HFFc6 (cell line): ENCODE measurements at regions not wholly inside any gene's neighbourhood (a gene's known extent, or its start where the extent isn't known, plus 50 kb on each side); places are given as distances from the start of the nearest gene placed in this dataset.

Experiments used
- DNase-seq: peaks from one replicate; pipeline ENCODE4 v3.0.0-alpha.2; 2018
- H3K27ac Mint-ChIP-seq: 2 replicates; pipeline ENCODE4 v1.8.0; 2020; ENCODE audit warnings: mild to moderate bottlenecking, mixed read lengths
- H3K27me3 Mint-ChIP-seq: 2 replicates; pipeline ENCODE4 v1.8.0; 2021; ENCODE audit warnings: mild to moderate bottlenecking, moderate library complexity, mixed read lengths; ENCODE audit not compliant: insufficient read depth
- H3K36me3 Mint-ChIP-seq: 2 replicates; pipeline ENCODE4 v1.8.0; 2021; ENCODE audit warnings: low read depth, mixed read lengths
- H3K4me1 Mint-ChIP-seq: 2 replicates; pipeline ENCODE4 v1.8.0; 2020; ENCODE audit warnings: low read depth, mixed read lengths
- H3K4me3 Mint-ChIP-seq: 2 replicates; pipeline ENCODE4 v1.8.0; 2020; ENCODE audit warnings: mild to moderate bottlenecking, moderate library complexity, mixed read lengths
- H3K9me3 Mint-ChIP-seq: 2 replicates; pipeline ENCODE4 v1.8.0; 2020; ENCODE audit warnings: mild to moderate bottlenecking, mixed read lengths
- CTCF ChIP-seq: fragments of 200-600 bp; sonication (generic); IDR thresholded peaks from 2 replicates; pipeline ENCODE4 v1.5.0; 2021; ENCODE audit warnings: antibody characterized with exemption, mild to moderate bottlenecking

DNA sequence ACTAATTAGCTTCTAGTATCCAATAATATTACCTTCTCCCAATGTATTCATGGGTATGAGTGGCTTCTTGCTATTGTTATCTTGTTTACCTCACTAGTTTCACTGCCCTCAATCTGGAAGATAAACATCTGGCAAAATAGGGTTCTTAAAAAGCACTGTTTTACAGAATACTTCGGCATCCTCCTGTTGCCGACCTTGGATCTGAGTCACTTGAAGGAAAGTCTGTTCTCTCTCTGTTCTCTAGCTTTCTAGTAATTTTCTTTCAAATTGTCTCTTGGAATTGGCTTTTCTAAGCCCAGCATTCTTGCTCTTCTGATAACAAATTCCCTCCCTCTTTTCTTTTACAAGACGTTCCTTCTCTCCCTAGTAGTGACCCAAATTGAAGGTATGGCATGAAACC lies 189.5 kb downstream of the KITLG start:
- Mint-ChIP-seq H3K4me1 (peaks cover 57% of the 10 kb centered on the region), H3K27ac (peak overlapping the region; percentile 59), H3K27me3 (no peaks in the 10 kb centered on the region), H3K9me3 (peaks cover 10% of the 10 kb centered on the region; the same call in 1 of the 2 replicates), H3K36me3 (peaks cover 39% of the 10 kb centered on the region), H3K4me3 (peak overlapping the region; percentile 49; the same call in 1 of the 2 replicates)
- no peak for TF ChIP-seq CTCF
- no peak for DNase-seq

DNA sequence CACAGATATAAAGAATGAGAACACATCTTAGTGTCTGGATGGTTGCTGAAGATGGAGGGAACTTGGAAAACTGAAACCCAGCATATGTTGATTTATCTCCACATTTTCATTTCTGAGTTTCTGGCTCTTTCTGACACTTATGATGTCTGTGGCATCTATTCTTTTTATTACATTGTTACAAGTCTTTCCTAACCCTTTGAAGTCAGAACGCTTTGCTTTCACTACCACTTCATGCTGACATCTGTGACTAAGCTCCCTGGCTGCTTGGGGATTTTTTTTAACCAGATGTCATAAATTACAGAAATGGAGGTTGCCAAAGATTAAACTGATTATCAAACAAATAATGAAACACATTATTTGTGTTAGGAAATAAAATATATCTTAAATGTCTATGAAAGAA lies 188.7 kb downstream of the KITLG start:
- Mint-ChIP-seq H3K27me3 (no peaks in the 10 kb centered on the region), H3K4me1 (peaks cover 64% of the 10 kb centered on the region), H3K36me3 (peaks cover 39% of the 10 kb centered on the region), H3K4me3 (peak overlapping the region; percentile 49; the same call in 1 of the 2 replicates), H3K27ac (peak overlapping the region; percentile 59), H3K9me3 (peaks cover 10% of the 10 kb centered on the region; the same call in 1 of the 2 replicates)
- TF ChIP-seq CTCF = no peak
- peak; percentile 82 for DNase-seq

DNA sequence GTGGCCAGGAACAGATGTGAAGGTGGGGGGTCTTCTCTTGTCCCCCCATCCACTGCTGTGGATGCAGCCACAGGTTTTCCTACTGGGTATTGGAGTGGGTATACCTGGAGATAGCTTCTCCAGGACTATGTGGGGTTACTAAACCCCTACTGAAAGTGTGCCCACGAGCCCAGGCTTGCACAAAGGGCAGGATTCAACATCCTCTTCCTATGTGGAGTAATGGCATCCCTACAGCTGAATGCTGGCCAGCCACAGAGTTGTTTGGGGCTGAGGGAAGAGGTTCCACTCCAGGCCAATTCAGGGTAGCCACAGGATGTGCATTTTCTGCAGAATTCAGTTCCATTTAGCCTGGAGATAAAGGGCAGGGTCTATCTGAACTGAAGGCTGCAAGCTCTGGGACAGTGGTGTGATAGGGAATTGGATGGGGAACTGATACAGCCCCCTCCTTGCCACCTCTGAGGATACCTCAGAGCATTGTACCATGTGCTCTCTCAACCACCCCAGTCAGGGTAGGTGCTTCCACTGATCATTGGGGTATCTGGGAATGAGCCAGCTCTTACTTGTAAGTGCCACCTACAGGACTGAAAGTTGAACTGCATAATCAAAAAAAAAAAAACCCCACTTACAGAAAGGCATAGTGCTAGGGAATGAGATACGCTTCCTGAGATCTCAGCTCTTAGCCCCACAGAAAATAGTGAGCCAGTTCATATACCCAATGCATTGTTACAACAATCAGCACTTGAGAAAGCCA lies 187.1 kb downstream of the KITLG start:
- no peak overlapping the region for H3K27ac Mint-ChIP-seq
- peaks cover 10% of the 10 kb centered on the region; the same call in 1 of the 2 replicates for H3K9me3 Mint-ChIP-seq
- DNase-seq = no peak
- H3K27me3 Mint-ChIP-seq = no peaks in the 10 kb centered on the region
- H3K36me3 Mint-ChIP-seq = peaks cover 45% of the 10 kb centered on the region
- peaks cover 79% of the 10 kb centered on the region for H3K4me1 Mint-ChIP-seq
- peak; percentile 72 for TF ChIP-seq CTCF
- no peak overlapping the region for H3K4me3 Mint-ChIP-seq

DNA sequence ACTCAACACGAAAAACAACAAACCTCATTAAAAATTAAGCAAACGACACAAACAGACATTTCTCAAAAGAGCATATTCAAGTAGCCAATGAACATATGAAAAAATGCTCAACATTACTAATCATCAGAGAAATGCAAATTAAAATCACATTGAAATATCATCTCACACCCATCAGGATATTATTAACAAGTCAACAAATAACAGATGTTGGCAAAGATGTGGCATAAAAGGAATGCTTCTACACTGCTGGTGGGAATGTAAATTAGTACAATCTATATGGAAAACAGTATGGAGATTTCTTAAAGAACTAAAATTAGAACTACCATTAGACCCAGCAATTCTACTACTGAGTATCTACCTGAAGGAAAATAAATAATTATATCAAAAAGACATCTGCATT lies 182.2 kb downstream of the KITLG start:
- Mint-ChIP-seq H3K36me3 (peaks cover 41% of the 10 kb centered on the region), H3K4me1 (peaks cover 60% of the 10 kb centered on the region), H3K27ac (no peak overlapping the region), H3K9me3 (peaks cover 10% of the 10 kb centered on the region; the same call in 1 of the 2 replicates), H3K27me3 (no peaks in the 10 kb centered on the region), H3K4me3 (no peak overlapping the region)
- DNase-seq = no peak
- TF ChIP-seq CTCF = no peak

GRCh38 chr12:88399811-88400210 lies 180.5 kb downstream of the KITLG start:
- Mint-ChIP-seq H3K4me1 (peaks cover 54% of the 10 kb centered on the region), H3K27ac (no peak overlapping the region), H3K9me3 (no peaks in the 10 kb centered on the region)

More at GRCh38 chr12:88399811-88400210, 180.5 kb downstream of the KITLG start:
- Mint-ChIP-seq H3K36me3 (peaks cover 34% of the 10 kb centered on the region), H3K4me3 (no peak overlapping the region), H3K27me3 (no peaks in the 10 kb centered on the region)
- TF ChIP-seq CTCF = no peak
- no peak for DNase-seq
